ENCODE measurements at regions not wholly inside any gene's neighbourhood (a gene's known extent, or its start where the extent isn't known, plus 50 kb on each side); places are given as distances from the start of the nearest gene placed in this dataset.
"Not testable (repeated sequence)": the region's sequence is repeated elsewhere in the genome, so short reads cannot be mapped to it uniquely, and the experiment has no call there.

GRCh38 chr2:175709248-175709647 lies 292.8 kb downstream of the LNPK start:
- ATAC-seq (no peak), DNase-seq (no peak)
- Mint-ChIP-seq H3K4me1 (no peaks in the 10 kb centered on the region), H3K27me3 (peaks cover 20% of the 10 kb centered on the region), H3K4me3 (no peak overlapping the region), H3K36me3 (ENCODE audit: low read depth) (no peaks in the 10 kb centered on the region), H3K27ac (no peak overlapping the region), H3K9me3 (peaks cover 5% of the 10 kb centered on the region)

GRCh38 chr2:175707322-175707721 lies 294.7 kb downstream of the LNPK start:
- Mint-ChIP-seq H3K4me1 (no peaks in the 10 kb centered on the region), H3K27ac (no peak overlapping the region), H3K27me3 (peaks cover 20% of the 10 kb centered on the region), H3K9me3 (peaks cover 5% of the 10 kb centered on the region), H3K36me3 (ENCODE audit: low read depth) (no peaks in the 10 kb centered on the region), H3K4me3 (no peak overlapping the region)
- DNase-seq (no peak), ATAC-seq (no peak)

GRCh38 chr2:175704568-175704967 lies 297.5 kb downstream of the LNPK start:
- H3K4me3 Mint-ChIP-seq; H3K9me3 Mint-ChIP-seq; ATAC-seq; H3K36me3 Mint-ChIP-seq (ENCODE audit: low read depth); H3K27ac Mint-ChIP-seq; DNase-seq; H3K4me1 Mint-ChIP-seq; H3K27me3 Mint-ChIP-seq: not testable (repeated sequence)

GRCh38 chr2:175698061-175698460 lies 304.0 kb downstream of the LNPK start:
- Mint-ChIP-seq H3K36me3 (ENCODE audit: low read depth) (no peaks in the 10 kb centered on the region), H3K27ac (no peak overlapping the region), H3K4me1 (no peaks in the 10 kb centered on the region), H3K4me3 (no peak overlapping the region), H3K27me3 (peaks cover 12% of the 10 kb centered on the region), H3K9me3 (no peaks in the 10 kb centered on the region)
- ATAC-seq, result no peak
- no peak for DNase-seq

- Mint-ChIP-seq H3K4me3 (no peak overlapping the region), H3K4me1 (no peaks in the 10 kb centered on the region), H3K36me3 (ENCODE audit: low read depth) (no peaks in the 10 kb centered on the region), H3K27me3 (peaks cover 23% of the 10 kb centered on the region), H3K27ac (no peak overlapping the region), H3K9me3 (no peaks in the 10 kb centered on the region)
- DNase-seq (no peak), ATAC-seq (no peak)
These were observed 311.8 kb downstream of the LNPK start for GRCh38 chr2:175690113-175690837.

GRCh38 chr2:175688243-175688642 lies 313.8 kb downstream of the LNPK start:
- no peak overlapping the region for H3K27ac Mint-ChIP-seq
- no peaks in the 10 kb centered on the region for H3K4me1 Mint-ChIP-seq
- peaks cover 17% of the 10 kb centered on the region for H3K27me3 Mint-ChIP-seq
- ATAC-seq (no peak), DNase-seq (no peak)
- H3K4me3 Mint-ChIP-seq, result no peak overlapping the region
- H3K36me3 Mint-ChIP-seq (ENCODE audit: low read depth), result no peaks in the 10 kb centered on the region
- no peaks in the 10 kb centered on the region for H3K9me3 Mint-ChIP-seq

GRCh38 chr2:175687465-175687864 lies 314.6 kb downstream of the LNPK start:
- H3K27me3 Mint-ChIP-seq, result peaks cover 17% of the 10 kb centered on the region
- DNase-seq (no peak), ATAC-seq (no peak)

GRCh38 chr2:175686002-175686401 lies 316.1 kb downstream of the LNPK start:
- H3K4me3 Mint-ChIP-seq, result no peak overlapping the region
- no peaks in the 10 kb centered on the region for H3K36me3 Mint-ChIP-seq (ENCODE audit: low read depth)
- no peak overlapping the region for H3K27ac Mint-ChIP-seq
- H3K4me1 Mint-ChIP-seq, result no peaks in the 10 kb centered on the region
- ATAC-seq, result no peak
- H3K9me3 Mint-ChIP-seq, result no peaks in the 10 kb centered on the region
- DNase-seq, result no peak
- H3K27me3 Mint-ChIP-seq, result peaks cover 16% of the 10 kb centered on the region

More at GRCh38 chr2:175687465-175687864, 314.6 kb downstream of the LNPK start:
- H3K9me3 Mint-ChIP-seq, result no peaks in the 10 kb centered on the region
- H3K4me1 Mint-ChIP-seq, result no peaks in the 10 kb centered on the region
- H3K4me3 Mint-ChIP-seq, result no peak overlapping the region
- H3K36me3 Mint-ChIP-seq (ENCODE audit: low read depth), result no peaks in the 10 kb centered on the region
- no peak overlapping the region for H3K27ac Mint-ChIP-seq

- no peaks in the 10 kb centered on the region for H3K4me1 Mint-ChIP-seq
- H3K4me3 Mint-ChIP-seq, result no peak overlapping the region
- peaks cover 9% of the 10 kb centered on the region for H3K27me3 Mint-ChIP-seq
- ATAC-seq, result no peak
- no peaks in the 10 kb centered on the region for H3K9me3 Mint-ChIP-seq
- no peaks in the 10 kb centered on the region for H3K36me3 Mint-ChIP-seq (ENCODE audit: low read depth)
- no peak overlapping the region for H3K27ac Mint-ChIP-seq
- no peak for DNase-seq
These were observed 317.6 kb downstream of the LNPK start for GRCh38 chr2:175684466-175684865.

GRCh38 chr2:175679728-175680127 lies 322.3 kb downstream of the LNPK start:
- Mint-ChIP-seq H3K27me3 (peaks cover under 1% of the 10 kb centered on the region), H3K9me3 (no peaks in the 10 kb centered on the region), H3K36me3 (ENCODE audit: low read depth) (no peaks in the 10 kb centered on the region), H3K4me3 (no peak overlapping the region), H3K4me1 (no peaks in the 10 kb centered on the region), H3K27ac (no peak overlapping the region)
- DNase-seq (no peak), ATAC-seq (no peak)

GRCh38 chr2:175679231-175679630 lies 322.8 kb downstream of the LNPK start:
- ATAC-seq (no peak), DNase-seq (no peak)
- no peaks in the 10 kb centered on the region for H3K4me1 Mint-ChIP-seq
- H3K36me3 Mint-ChIP-seq (ENCODE audit: low read depth), result no peaks in the 10 kb centered on the region
- no peak overlapping the region for H3K27ac Mint-ChIP-seq
- peaks cover 1% of the 10 kb centered on the region for H3K27me3 Mint-ChIP-seq
- no peak overlapping the region for H3K4me3 Mint-ChIP-seq
- H3K9me3 Mint-ChIP-seq, result no peaks in the 10 kb centered on the region

GRCh38 chr2:175677880-175678279 lies 324.2 kb downstream of the LNPK start:
- Mint-ChIP-seq H3K36me3 (ENCODE audit: low read depth) (no peaks in the 10 kb centered on the region), H3K27ac (no peak overlapping the region), H3K4me1 (no peaks in the 10 kb centered on the region), H3K27me3 (peaks cover 1% of the 10 kb centered on the region), H3K9me3 (no peaks in the 10 kb centered on the region), H3K4me3 (no peak overlapping the region)
- DNase-seq, result no peak
- no peak for ATAC-seq

GRCh38 chr2:175676813-175677212 lies 325.3 kb downstream of the LNPK start:
- Mint-ChIP-seq H3K9me3 (no peaks in the 10 kb centered on the region), H3K36me3 (ENCODE audit: low read depth) (no peaks in the 10 kb centered on the region), H3K27ac (no peak overlapping the region), H3K4me3 (no peak overlapping the region), H3K27me3 (peaks cover 4% of the 10 kb centered on the region), H3K4me1 (no peaks in the 10 kb centered on the region)
- DNase-seq, result no peak
- no peak for ATAC-seq

GRCh38 chr2:175668804-175669203 lies 333.3 kb downstream of the LNPK start:
- not testable (repeated sequence) for H3K9me3 Mint-ChIP-seq; H3K36me3 Mint-ChIP-seq (ENCODE audit: low read depth)

GRCh38 chr2:175662335-175662734 lies 339.7 kb downstream of the LNPK start:
- DNase-seq, result no peak
- H3K9me3 Mint-ChIP-seq, result no peaks in the 10 kb centered on the region
- H3K36me3 Mint-ChIP-seq (ENCODE audit: low read depth), result no peaks in the 10 kb centered on the region
- H3K4me1 Mint-ChIP-seq, result no peaks in the 10 kb centered on the region
- ATAC-seq, result no peak
- no peak overlapping the region for H3K4me3 Mint-ChIP-seq
- no peak overlapping the region for H3K27ac Mint-ChIP-seq
- peaks cover 17% of the 10 kb centered on the region for H3K27me3 Mint-ChIP-seq

More at GRCh38 chr2:175668804-175669203, 333.3 kb downstream of the LNPK start:
- H3K27ac Mint-ChIP-seq, ATAC-seq, DNase-seq, H3K4me1 Mint-ChIP-seq, H3K4me3 Mint-ChIP-seq: not testable (repeated sequence)
- peaks cover 20% of the 10 kb centered on the region for H3K27me3 Mint-ChIP-seq
